ENCODE measurements at regions not wholly inside any gene's neighbourhood (a gene's known extent, or its start where the extent isn't known, plus 50 kb on each side); places are given as distances from the start of the nearest gene placed in this dataset.

DNA sequence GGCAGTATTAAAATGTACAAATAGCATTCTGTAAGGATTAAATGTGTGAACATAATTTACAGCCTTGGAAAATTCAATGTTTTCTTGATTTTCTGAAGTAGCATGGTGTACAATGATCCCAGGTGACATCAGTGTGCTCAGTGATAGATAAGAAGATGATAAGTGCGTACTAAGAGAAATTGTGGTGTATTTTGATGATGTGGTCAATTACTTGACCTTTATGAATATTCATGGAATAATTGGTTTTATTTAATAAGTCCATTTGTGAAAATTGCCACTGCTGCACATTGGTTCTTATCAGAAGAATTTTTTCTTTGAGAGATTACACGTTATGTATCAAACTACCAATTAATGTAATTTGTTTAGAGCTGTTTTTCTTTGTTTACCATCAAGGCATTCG lies 128.8 kb downstream of the FOXG1 start:
- TF ChIP-seq, protein P1, sequence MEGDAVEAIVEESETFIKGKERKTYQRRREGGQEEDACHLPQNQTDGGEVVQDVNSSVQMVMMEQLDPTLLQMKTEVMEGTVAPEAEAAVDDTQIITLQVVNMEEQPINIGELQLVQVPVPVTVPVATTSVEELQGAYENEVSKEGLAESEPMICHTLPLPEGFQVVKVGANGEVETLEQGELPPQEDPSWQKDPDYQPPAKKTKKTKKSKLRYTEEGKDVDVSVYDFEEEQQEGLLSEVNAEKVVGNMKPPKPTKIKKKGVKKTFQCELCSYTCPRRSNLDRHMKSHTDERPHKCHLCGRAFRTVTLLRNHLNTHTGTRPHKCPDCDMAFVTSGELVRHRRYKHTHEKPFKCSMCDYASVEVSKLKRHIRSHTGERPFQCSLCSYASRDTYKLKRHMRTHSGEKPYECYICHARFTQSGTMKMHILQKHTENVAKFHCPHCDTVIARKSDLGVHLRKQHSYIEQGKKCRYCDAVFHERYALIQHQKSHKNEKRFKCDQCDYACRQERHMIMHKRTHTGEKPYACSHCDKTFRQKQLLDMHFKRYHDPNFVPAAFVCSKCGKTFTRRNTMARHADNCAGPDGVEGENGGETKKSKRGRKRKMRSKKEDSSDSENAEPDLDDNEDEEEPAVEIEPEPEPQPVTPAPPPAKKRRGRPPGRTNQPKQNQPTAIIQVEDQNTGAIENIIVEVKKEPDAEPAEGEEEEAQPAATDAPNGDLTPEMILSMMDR (conservative IDR thresholded peaks at IDR 0.05; ENCODE audit: low read depth, low read length), result no peak
- TF ChIP-seq RCOR1 (IDR thresholded peaks at IDR 0.05; ENCODE audit: insufficient replicate concordance, low read length) (no peak), NFE2L2 (IDR thresholded peaks at IDR 0.05; ENCODE audit: low read depth, low read length) (no peak), CEBPB (IDR thresholded peaks at IDR 0.05; ENCODE audit: low read depth, low read length) (no peak), MAFK (IDR thresholded peaks at IDR 0.05; ENCODE audit: low read depth, low read length) (no peak), FOS (IDR thresholded peaks at IDR 0.05; ENCODE audit: low read depth, low read length) (no peak), SMC3 (IDR thresholded peaks at IDR 0.05; ENCODE audit: low read depth, low read length) (no peak), RAD21 (IDR thresholded peaks at IDR 0.05; ENCODE audit: low read length) (no peak), BHLHE40 (IDR thresholded peaks at IDR 0.05; ENCODE audit: low read depth, low read length) (no peak), MXI1 (IDR thresholded peaks at IDR 0.05; ENCODE audit: borderline replicate concordance, low read depth, low read length) (no peak), POLR2A (IDR thresholded peaks at IDR 0.05; ENCODE audit: low read depth, low read length) (no peak), MAZ (IDR thresholded peaks at IDR 0.05; ENCODE audit: borderline replicate concordance, low read depth, low read length) (no peak), CHD1 (IDR thresholded peaks at IDR 0.05; ENCODE audit: low read depth, low read length) (no peak)
- TF ChIP-seq, protein P2, sequence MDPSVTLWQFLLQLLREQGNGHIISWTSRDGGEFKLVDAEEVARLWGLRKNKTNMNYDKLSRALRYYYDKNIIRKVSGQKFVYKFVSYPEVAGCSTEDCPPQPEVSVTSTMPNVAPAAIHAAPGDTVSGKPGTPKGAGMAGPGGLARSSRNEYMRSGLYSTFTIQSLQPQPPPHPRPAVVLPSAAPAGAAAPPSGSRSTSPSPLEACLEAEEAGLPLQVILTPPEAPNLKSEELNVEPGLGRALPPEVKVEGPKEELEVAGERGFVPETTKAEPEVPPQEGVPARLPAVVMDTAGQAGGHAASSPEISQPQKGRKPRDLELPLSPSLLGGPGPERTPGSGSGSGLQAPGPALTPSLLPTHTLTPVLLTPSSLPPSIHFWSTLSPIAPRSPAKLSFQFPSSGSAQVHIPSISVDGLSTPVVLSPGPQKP (IDR thresholded peaks at IDR 0.05; ENCODE audit: borderline replicate concordance, low read depth, low read length), result no peak
- TF ChIP-seq, protein P3, sequence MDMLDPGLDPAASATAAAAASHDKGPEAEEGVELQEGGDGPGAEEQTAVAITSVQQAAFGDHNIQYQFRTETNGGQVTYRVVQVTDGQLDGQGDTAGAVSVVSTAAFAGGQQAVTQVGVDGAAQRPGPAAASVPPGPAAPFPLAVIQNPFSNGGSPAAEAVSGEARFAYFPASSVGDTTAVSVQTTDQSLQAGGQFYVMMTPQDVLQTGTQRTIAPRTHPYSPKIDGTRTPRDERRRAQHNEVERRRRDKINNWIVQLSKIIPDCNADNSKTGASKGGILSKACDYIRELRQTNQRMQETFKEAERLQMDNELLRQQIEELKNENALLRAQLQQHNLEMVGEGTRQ (IDR thresholded peaks at IDR 0.05; ENCODE audit: low read depth, low read length), result no peak
- Histone ChIP-seq H3K4me3 (ENCODE audit: insufficient read depth, low read depth, low read length) (no peak overlapping the region), H2AK5ac (ENCODE audit: low read depth, low read length) (no peak overlapping the region), H2AK9ac (replicated peaks; ENCODE audit: low read depth, low read length, poor library complexity) (no peak overlapping the region), H2BK120ac (ENCODE audit: low read depth, low read length) (no peak overlapping the region), H3K9me3 (ENCODE audit: control insufficient read depth, insufficient read depth, low read length) (no peaks in the 10 kb centered on the region), H3K18ac (ENCODE audit: low read depth, low read length) (no peak overlapping the region), H4K91ac (ENCODE audit: insufficient read depth, low read depth, low read length) (no peak overlapping the region), H3K36me3 (ENCODE audit: control insufficient read depth, insufficient read depth, low read length) (no peaks in the 10 kb centered on the region), H3K27ac (ENCODE audit: insufficient read depth, low read length) (no peak overlapping the region), H3K4me1 (ENCODE audit: control insufficient read depth, insufficient read depth, low read length) (no peaks in the 10 kb centered on the region), H4K20me1 (ENCODE audit: insufficient read depth, low read length) (no peaks in the 10 kb centered on the region), H4K8ac (ENCODE audit: low read depth in 2 of 2, low read length in 2 of 2) (no peak overlapping the region), H3K27me3 (ENCODE audit: control insufficient read depth, insufficient read depth, low read length) (no peaks in the 10 kb centered on the region), H2BK5ac (ENCODE audit: low read depth, low read length, poor library complexity, severe bottlenecking) (no peak overlapping the region), H3K9ac (ENCODE audit: low read depth, low read length) (no peak overlapping the region), H3K9me1 (ENCODE audit: insufficient read depth, low read length) (no peaks in the 10 kb centered on the region), H2BK15ac (ENCODE audit: low read depth, low read length) (no peak overlapping the region), H4K5ac (ENCODE audit: low read depth, low read length) (no peak overlapping the region), H3K4ac (ENCODE audit: low read depth, low read length) (no peak overlapping the region), H2BK20ac (ENCODE audit: low read depth, low read length) (no peak overlapping the region), H3K56ac (ENCODE audit: extremely low read depth, insufficient read depth, low read length) (no peak overlapping the region), H3K4me2 (ENCODE audit: low read depth, low read length) (no peak overlapping the region), H3K79me1 (ENCODE audit: low read depth in 1 of 2, low read length in 2 of 2) (no peaks in the 10 kb centered on the region), H3K14ac (replicated peaks; ENCODE audit: low read depth, low read length) (no peak overlapping the region), H2AFZ (replicated peaks; ENCODE audit: low read length, poor library complexity) (no peak overlapping the region), H3K23ac (ENCODE audit: low read depth, low read length) (no peak overlapping the region)
- dilution Hi-C loops (cut with HindIII; ENCODE audit: low sequenced_read_pairs, unreplicated experiment), result no loop called here
- ATAC-seq (ENCODE audit: low read depth) (no peak), DNase-seq (no peak)
- ChIA-PET POLR2A (ENCODE audit: unreplicated experiment) (no interaction called here), CTCF (no interaction called here)
- no TSS peak for BruUV-seq (replicated peaks)
- intact Hi-C loops (cut with micrococcal nuclease), result no loop called here
- in situ Hi-C loops (cut with MboI; ENCODE audit: low sequenced_read_pairs), result no loop called here
- WGBS, 2 experiments (ENCODE audit: extremely low coverage in 2 of 2, insufficient read length in 1 of 2), result no CpG with 5 or more reads among the region's 3 CpGs

Measured in IMR-90 (cell line).